ENCODE measurements at regions not wholly inside any gene's neighbourhood (a gene's known extent, or its start where the extent isn't known, plus 50 kb on each side); places are given as distances from the start of the nearest gene placed in this dataset.

DNA sequence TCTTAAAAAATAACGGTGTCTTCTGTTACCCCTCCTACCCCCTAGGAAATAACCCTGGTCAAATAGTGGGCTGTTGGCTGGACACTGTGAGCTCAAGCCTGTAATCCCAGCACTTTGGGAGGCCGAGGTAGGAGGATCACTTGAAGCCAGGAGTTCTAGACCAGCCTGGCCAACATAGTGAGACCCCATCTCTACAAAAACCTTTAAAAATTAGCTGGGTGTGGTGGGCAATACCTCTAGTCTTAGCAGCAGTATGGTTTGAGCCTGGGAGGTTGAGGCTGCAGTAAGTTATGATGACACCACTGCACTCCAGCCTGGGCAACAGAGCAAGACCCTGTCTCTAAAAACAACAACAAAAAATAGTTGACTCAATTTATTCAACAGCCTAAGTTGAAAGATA, 453.7 kb downstream of the SIPA1L2 start:
- TF ChIP-seq POLR2A (IDR thresholded peaks at IDR 0.05) = no peak
- TF ChIP-seq, protein P1, sequence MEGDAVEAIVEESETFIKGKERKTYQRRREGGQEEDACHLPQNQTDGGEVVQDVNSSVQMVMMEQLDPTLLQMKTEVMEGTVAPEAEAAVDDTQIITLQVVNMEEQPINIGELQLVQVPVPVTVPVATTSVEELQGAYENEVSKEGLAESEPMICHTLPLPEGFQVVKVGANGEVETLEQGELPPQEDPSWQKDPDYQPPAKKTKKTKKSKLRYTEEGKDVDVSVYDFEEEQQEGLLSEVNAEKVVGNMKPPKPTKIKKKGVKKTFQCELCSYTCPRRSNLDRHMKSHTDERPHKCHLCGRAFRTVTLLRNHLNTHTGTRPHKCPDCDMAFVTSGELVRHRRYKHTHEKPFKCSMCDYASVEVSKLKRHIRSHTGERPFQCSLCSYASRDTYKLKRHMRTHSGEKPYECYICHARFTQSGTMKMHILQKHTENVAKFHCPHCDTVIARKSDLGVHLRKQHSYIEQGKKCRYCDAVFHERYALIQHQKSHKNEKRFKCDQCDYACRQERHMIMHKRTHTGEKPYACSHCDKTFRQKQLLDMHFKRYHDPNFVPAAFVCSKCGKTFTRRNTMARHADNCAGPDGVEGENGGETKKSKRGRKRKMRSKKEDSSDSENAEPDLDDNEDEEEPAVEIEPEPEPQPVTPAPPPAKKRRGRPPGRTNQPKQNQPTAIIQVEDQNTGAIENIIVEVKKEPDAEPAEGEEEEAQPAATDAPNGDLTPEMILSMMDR (IDR thresholded peaks at IDR 0.05) = no peak
